HFFc6 (cell line): ENCODE measurements at regions not wholly inside any gene's neighbourhood (a gene's known extent, or its start where the extent isn't known, plus 50 kb on each side); places are given as distances from the start of the nearest gene placed in this dataset.

ENCODE experiments used
- DNase-seq: peaks from one replicate; pipeline ENCODE4 v3.0.0-alpha.2; 2018
- H3K27ac Mint-ChIP-seq: 2 replicates; pipeline ENCODE4 v1.8.0; 2020; ENCODE audit warnings: mild to moderate bottlenecking, mixed read lengths
- H3K27me3 Mint-ChIP-seq: 2 replicates; pipeline ENCODE4 v1.8.0; 2021; ENCODE audit warnings: mild to moderate bottlenecking, moderate library complexity, mixed read lengths; ENCODE audit not compliant: insufficient read depth
- H3K36me3 Mint-ChIP-seq: 2 replicates; pipeline ENCODE4 v1.8.0; 2021; ENCODE audit warnings: low read depth, mixed read lengths
- H3K4me1 Mint-ChIP-seq: 2 replicates; pipeline ENCODE4 v1.8.0; 2020; ENCODE audit warnings: low read depth, mixed read lengths
- H3K4me3 Mint-ChIP-seq: 2 replicates; pipeline ENCODE4 v1.8.0; 2020; ENCODE audit warnings: mild to moderate bottlenecking, moderate library complexity, mixed read lengths
- H3K9me3 Mint-ChIP-seq: 2 replicates; pipeline ENCODE4 v1.8.0; 2020; ENCODE audit warnings: mild to moderate bottlenecking, mixed read lengths
- TF ChIP-seq, protein P1 (sequence below): fragments of 200-600 bp; sonication (generic); IDR thresholded peaks from 2 replicates; pipeline ENCODE4 v1.5.0; 2021; ENCODE audit warnings: antibody characterized with exemption, mild to moderate bottlenecking

DNA sequence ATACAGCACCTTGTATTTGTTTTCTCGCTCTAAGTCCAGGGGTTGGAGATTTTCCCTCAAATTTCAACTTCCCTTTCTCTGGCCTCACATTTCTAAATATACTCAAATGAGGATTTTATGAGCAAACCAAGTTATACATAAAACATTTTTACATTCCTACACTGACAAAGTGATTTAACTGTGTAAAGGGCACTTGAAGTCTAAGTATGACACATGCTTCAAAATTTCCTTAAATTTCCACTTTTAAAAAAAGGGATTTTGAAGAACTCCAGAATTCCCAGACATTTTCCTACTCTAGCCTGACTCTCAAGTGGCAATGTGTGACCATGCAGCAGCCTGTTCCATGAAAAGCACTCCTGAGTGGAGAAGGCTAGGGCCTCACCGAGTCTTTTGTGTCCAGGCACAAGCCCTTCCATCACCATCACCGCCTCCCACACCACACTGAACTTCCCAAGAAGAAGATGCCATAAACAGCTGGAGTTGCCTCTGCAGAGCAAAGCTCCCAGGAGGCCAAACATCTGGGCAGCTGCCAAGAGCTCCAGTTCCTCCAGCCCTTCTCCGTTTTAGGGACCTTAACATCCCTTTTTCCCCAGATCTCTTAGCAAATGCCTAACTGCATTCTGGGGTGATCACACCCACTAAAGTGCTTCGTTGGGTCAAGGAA is 68.9 kb downstream of the NCR2 start:
- DNase-seq: peak; percentile 20
- Mint-ChIP-seq H3K4me3 (no peak overlapping the region), H3K36me3 (peaks cover 4% of the 10 kb centered on the region; the same call in 1 of the 2 replicates), H3K27me3 (peaks cover 20% of the 10 kb centered on the region), H3K9me3 (peaks cover 4% of the 10 kb centered on the region; the same call in 1 of the 2 replicates), H3K27ac (no peak overlapping the region), H3K4me1 (peaks cover 11% of the 10 kb centered on the region)
- TF ChIP-seq, protein P1, sequence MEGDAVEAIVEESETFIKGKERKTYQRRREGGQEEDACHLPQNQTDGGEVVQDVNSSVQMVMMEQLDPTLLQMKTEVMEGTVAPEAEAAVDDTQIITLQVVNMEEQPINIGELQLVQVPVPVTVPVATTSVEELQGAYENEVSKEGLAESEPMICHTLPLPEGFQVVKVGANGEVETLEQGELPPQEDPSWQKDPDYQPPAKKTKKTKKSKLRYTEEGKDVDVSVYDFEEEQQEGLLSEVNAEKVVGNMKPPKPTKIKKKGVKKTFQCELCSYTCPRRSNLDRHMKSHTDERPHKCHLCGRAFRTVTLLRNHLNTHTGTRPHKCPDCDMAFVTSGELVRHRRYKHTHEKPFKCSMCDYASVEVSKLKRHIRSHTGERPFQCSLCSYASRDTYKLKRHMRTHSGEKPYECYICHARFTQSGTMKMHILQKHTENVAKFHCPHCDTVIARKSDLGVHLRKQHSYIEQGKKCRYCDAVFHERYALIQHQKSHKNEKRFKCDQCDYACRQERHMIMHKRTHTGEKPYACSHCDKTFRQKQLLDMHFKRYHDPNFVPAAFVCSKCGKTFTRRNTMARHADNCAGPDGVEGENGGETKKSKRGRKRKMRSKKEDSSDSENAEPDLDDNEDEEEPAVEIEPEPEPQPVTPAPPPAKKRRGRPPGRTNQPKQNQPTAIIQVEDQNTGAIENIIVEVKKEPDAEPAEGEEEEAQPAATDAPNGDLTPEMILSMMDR: no peak

DNA sequence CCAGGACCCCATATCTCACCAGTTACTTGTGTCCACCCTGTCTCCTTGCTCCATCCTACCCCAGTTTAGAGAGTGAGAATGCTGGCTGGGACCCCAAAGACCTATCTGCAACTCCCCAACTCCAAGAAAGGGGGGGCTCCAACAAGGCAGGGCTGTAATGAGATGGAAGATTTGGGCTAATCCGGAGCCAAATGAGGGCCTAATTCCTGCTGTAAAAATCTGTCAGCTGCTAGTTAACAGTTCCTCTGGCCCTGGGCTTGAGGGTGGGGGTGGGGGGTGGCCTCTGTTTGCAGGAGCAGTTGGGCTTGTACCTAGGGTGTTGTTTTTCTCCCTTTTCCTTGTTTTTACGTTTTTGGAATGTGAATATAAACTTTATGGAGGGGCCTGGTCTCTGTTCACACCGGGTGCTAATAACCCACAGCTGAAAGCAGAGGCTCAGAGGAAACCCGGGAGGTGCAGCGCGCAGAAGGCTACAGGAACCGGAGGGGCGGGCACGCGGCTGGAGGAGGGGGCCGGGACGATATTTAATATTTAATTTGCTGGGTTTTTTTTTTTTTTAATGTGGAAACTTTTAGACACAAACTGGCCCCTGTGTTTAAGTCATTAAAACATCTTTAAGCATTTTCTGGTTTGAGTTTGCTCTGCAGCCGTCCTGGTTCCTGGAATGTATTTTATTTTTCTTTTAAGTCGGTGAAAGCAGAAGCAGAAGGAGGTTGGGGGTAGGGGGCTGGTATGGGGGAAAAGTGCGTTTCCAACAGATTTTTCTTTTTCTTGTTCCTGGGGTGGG is 70.7 kb downstream of the NCR2 start:
- TF ChIP-seq, protein P1: no peak
- Mint-ChIP-seq H3K27ac (no peak overlapping the region), H3K36me3 (peaks cover 4% of the 10 kb centered on the region; the same call in 1 of the 2 replicates), H3K9me3 (peaks cover 4% of the 10 kb centered on the region; the same call in 1 of the 2 replicates), H3K4me3 (no peak overlapping the region), H3K4me1 (peaks cover 11% of the 10 kb centered on the region), H3K27me3 (peaks cover 20% of the 10 kb centered on the region)
- DNase-seq: no peak

DNA sequence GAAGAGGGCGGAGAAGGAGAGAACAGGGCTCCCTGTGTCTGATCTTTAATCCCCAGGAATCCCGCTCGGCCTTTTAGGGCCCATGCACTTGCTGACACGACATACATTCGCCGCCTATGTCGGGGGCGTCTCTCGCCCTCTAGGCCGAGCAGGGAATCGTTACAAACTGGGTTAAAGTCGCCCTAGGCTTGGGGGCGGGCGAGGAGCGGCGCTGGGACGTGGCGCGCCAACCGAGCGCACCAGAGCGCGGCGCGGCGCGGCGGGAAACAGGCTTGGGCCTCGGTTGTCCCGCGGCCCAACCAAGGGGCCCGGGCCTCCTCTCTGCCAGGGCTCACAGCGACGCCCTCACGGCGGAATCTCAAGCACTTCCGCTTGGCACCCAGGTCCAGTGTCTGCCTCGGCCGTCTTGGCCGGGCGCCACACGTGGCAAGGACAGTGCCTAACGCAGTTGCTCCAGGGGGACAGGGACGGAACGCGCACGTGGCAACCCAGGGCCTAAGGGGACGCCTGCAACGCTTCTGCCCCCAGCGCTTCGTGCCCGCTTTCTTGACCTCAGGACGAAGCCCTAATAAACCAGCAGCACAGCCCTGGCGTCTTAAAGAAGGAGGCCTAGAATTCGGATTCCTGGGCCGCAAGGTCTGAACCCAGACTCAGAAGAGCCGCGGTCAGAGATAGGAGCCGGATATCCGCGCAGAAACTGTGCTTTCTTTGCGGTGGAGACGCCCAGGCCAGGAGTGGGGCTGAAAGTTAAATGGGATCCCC is 71.5 kb downstream of the NCR2 start:
- Mint-ChIP-seq H3K4me1 (peaks cover 11% of the 10 kb centered on the region), H3K27me3 (peaks cover 16% of the 10 kb centered on the region), H3K4me3 (no peak overlapping the region), H3K27ac (no peak overlapping the region), H3K9me3 (no peaks in the 10 kb centered on the region), H3K36me3 (no peaks in the 10 kb centered on the region)
- no peak for DNase-seq
- TF ChIP-seq, protein P1: no peak

DNA sequence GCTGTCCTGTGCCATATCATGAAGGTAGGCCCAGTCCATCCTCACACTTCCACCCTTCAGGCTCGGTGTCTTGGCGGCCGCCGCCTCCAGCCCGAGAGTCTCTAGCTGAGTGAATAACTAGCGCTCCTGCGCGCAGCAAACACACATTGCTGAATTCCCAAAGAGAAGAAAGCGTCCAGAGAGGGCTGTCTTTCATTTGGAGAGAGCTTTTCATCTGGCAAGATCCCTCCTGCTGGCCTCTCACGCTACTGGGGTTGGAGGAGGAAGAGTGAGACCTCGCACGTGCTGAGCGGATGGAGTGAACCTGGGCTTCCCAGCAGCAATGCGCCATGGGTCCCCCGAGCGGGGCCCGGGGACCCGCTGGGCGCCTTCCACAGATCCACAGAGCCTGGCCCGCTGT is 73.2 kb downstream of the NCR2 start:
- Mint-ChIP-seq H3K27ac (no peak overlapping the region), H3K36me3 (no peaks in the 10 kb centered on the region), H3K4me3 (no peak overlapping the region), H3K9me3 (no peaks in the 10 kb centered on the region), H3K27me3 (peaks cover 33% of the 10 kb centered on the region), H3K4me1 (peaks cover 11% of the 10 kb centered on the region)
- TF ChIP-seq, protein P1: no peak
- no peak for DNase-seq

DNA sequence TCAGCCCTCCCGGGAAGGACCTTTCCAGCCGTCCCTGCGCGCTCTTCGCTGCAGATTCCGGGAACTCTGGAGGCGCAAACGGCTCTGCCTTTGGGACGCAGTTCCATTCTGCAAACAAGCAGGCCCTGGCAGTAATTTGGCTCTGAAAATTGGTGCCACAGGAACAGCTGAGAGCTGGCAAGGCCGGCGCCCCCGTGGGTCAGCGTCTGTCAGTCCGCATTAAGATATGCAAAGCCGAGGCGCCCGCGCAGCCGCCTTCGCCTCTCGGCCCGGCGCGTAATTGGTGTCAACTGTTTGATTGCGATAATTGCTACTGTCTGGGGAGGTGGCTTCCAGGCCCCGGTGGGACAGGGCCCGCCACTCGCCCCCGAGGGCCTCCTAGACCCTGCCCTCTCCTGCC is 73.6 kb downstream of the NCR2 start:
- Mint-ChIP-seq H3K27ac (no peak overlapping the region), H3K9me3 (no peaks in the 10 kb centered on the region), H3K27me3 (peaks cover 37% of the 10 kb centered on the region), H3K4me3 (no peak overlapping the region), H3K36me3 (no peaks in the 10 kb centered on the region), H3K4me1 (peaks cover 8% of the 10 kb centered on the region)
- TF ChIP-seq, protein P1: no peak
- DNase-seq: no peak
